Esophagus squamous epithelium (tissue), 5 donors: ENCODE measurements at regions not wholly inside any gene's neighbourhood (a gene's known extent, or its start where the extent isn't known, plus 50 kb on each side); places are given as distances from the start of the nearest gene placed in this dataset.
"Not testable (repeated sequence)": the region's sequence is repeated elsewhere in the genome, so short reads cannot be mapped to it uniquely, and the experiment has no call there.

ENCODE experiments used
- DNase-seq: peaks from one replicate; lab custom pipeline; 2025; lab: John Stamatoyannopoulos, UW
- H3K27ac ChIP-seq, 4 donors: fragments of 200-600 bp; sonication (generic); one replicate each; pipeline ENCODE4 v1.5.1; 2016 to 2019; ENCODE audit warnings: mild to moderate bottlenecking in 1 of 4
- H3K27me3 ChIP-seq, 4 donors: fragments of 200-600 bp; sonication (generic); 1 replicate in 3 of 4; 2 replicates in 1 of 4; pipeline versions ENCODE4 v1.5.1 to v1.6.0; 2017 to 2021; ENCODE audit warnings: antibody characterized with exemption in 1 of 4
- H3K36me3 ChIP-seq, 3 donors: fragments of 200-600 bp; sonication (generic); one replicate each; pipeline ENCODE4 v1.5.1; 2016 to 2019
- H3K4me1 ChIP-seq, 3 donors: fragments of 200-600 bp; sonication (generic); one replicate each; pipeline ENCODE4 v1.5.1; 2017 to 2019
- H3K4me3 ChIP-seq, 4 donors: fragments of 200-600 bp; sonication (generic); 1 replicate in 3 of 4; 2 replicates in 1 of 4; pipeline ENCODE4 v1.5.1; 2016 to 2019; ENCODE audit warnings: mild to moderate bottlenecking in 2 of 4, moderate library complexity in 1 of 4
- H3K9me3 ChIP-seq, 3 donors: fragments of 200-600 bp; sonication (generic); one replicate each; pipeline ENCODE4 v1.5.1; 2016 to 2019
- CTCF ChIP-seq, 6 experiments: fragments of 450-650 bp in 4 of 6; fragments of 200-600 bp in 2 of 6; sonication (generic) in 2 of 6; IDR thresholded peaks; one replicate each; pipeline ENCODE4 v1.5.1; 2016 to 2019; ENCODE audit warnings: antibody characterized with exemption in 6 of 6, mild to moderate bottlenecking in 4 of 6, moderate library complexity in 4 of 6
- POLR2A ChIP-seq, 4 donors: fragments of 450-650 bp; IDR thresholded peaks; one replicate each; pipeline ENCODE4 v1.6.1; 2017; ENCODE audit warnings: antibody characterized with exemption in 4 of 4, mild to moderate bottlenecking in 4 of 4, moderate library complexity in 3 of 4
- WGBS, 2 donors: methylation state at CpG; one replicate each; pipeline ENCODE4 v1.1.5; 2018; 5-methylcytosine and 5-hydroxymethylcytosine counted together
- intact Hi-C: fragments of 100-400 bp; cut with DNase I; formaldehyde crosslinking; loops from one replicate; pipeline ENCODE4 v1.15.0; 2022
- donor health status: DM: yes; HTN: yes; CAD: no.

GRCh38 chr21:10425856-10426255, 95.5 kb upstream of the TPTE start:
- intact Hi-C loops, result no loop called here
- WGBS, 2 donors, result 64 to 67% methylated on average over 3 of the region's 3 CpGs
- no peak overlapping the region for H3K4me3 ChIP-seq
- H3K4me1 ChIP-seq, result no peaks in the 10 kb centered on the region
- no peaks in the 10 kb centered on the region for H3K36me3 ChIP-seq
- H3K27ac ChIP-seq, result no peak overlapping the region
- peaks cover 0 to 38% (median 19%) of the 10 kb centered on the region in 3 donors for H3K9me3 ChIP-seq
- no peaks in the 10 kb centered on the region for H3K27me3 ChIP-seq
- TF ChIP-seq POLR2A (IDR thresholded peaks at IDR 0.05) (no peak), CTCF (IDR thresholded peaks at IDR 0.05) (no peak)
- DNase-seq, result no peak

- intact Hi-C loops, H3K4me1 ChIP-seq, H3K27me3 ChIP-seq, H3K4me3 ChIP-seq, DNase-seq, H3K36me3 ChIP-seq, H3K27ac ChIP-seq: not testable (repeated sequence)
- H3K9me3 ChIP-seq, result peaks cover 0 to 42% (median 21%) of the 10 kb centered on the region in 3 donors
- 0 to 33% methylated on average over 1 of the region's 2 CpGs for WGBS, 2 donors
Measured at GRCh38 chr21:10426812-10427211, 94.6 kb upstream of the TPTE start.

- H3K9me3 ChIP-seq, result peaks cover 0 to 46% (median 26%) of the 10 kb centered on the region in 3 donors
- H3K4me3 ChIP-seq, intact Hi-C loops, H3K4me1 ChIP-seq, H3K27ac ChIP-seq, H3K27me3 ChIP-seq, H3K36me3 ChIP-seq, DNase-seq: not testable (repeated sequence)
- 55 to 61% methylated on average over 6 of the region's 6 CpGs for WGBS, 2 donors
Measured at GRCh38 chr21:10427277-10427676, 94.1 kb upstream of the TPTE start.

GRCh38 chr21:10428981-10429534, 92.3 kb upstream of the TPTE start:
- H3K4me1 ChIP-seq, H3K36me3 ChIP-seq, H3K4me3 ChIP-seq, H3K27me3 ChIP-seq, DNase-seq, intact Hi-C loops, H3K27ac ChIP-seq: not testable (repeated sequence)
- 11% methylated on average over 1 of the region's 1 CpG for WGBS, 2 donors
- H3K9me3 ChIP-seq, result peaks cover 0 to 47% (median 29%) of the 10 kb centered on the region in 3 donors

DNA sequence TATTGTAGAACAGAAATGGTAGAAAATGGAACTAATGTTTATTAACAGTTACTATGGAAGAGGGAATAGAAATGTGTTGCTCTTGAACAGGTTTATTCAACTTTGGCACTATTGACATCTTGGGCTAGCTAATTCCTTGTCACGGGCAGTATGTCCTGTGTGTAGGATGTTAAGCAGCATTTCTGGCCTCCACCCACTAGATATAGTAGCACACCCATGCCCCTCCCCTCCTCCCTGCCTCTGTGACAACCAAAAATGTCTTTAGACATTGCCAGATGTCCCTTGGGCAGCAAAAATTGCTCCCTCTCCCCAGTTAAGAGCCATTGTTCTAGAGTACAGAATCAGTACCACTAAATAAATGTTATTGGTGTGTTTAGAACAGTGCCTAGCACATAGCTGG, 91.4 kb upstream of the TPTE start:
- TF ChIP-seq CTCF (IDR thresholded peaks at IDR 0.05) (no peak), POLR2A (IDR thresholded peaks at IDR 0.05) (no peak)
- Histone ChIP-seq H3K4me1 (no peaks in the 10 kb centered on the region), H3K27me3 (no peaks in the 10 kb centered on the region), H3K27ac (no peak overlapping the region), H3K36me3 (no peaks in the 10 kb centered on the region), H3K4me3 (no peak overlapping the region), H3K9me3 (peaks cover 0 to 42% (median 26%) of the 10 kb centered on the region in 3 donors)
- no peak for DNase-seq
- WGBS, 2 donors, result 57 to 58% methylated on average over 1 of the region's 1 CpG
- intact Hi-C loops, result no loop called here

GRCh38 chr21:10431995-10432394, 89.4 kb upstream of the TPTE start:
- DNase-seq, intact Hi-C loops, H3K36me3 ChIP-seq, H3K4me1 ChIP-seq, H3K27ac ChIP-seq, H3K27me3 ChIP-seq, H3K4me3 ChIP-seq: not testable (repeated sequence)
- WGBS, 2 donors, result 57% methylated on average over 6 of the region's 6 CpGs
- H3K9me3 ChIP-seq, result peaks cover 0 to 37% (median 18%) of the 10 kb centered on the region in 3 donors

- DNase-seq, H3K4me1 ChIP-seq, H3K27me3 ChIP-seq, H3K36me3 ChIP-seq, H3K4me3 ChIP-seq, intact Hi-C loops, H3K27ac ChIP-seq: not testable (repeated sequence)
- H3K9me3 ChIP-seq, result peaks cover 0 to 36% (median 21%) of the 10 kb centered on the region in 3 donors
Measured at GRCh38 chr21:10432456-10432855, 88.9 kb upstream of the TPTE start.

GRCh38 chr21:10437977-10438376, 83.4 kb upstream of the TPTE start:
- intact Hi-C loops, H3K4me1 ChIP-seq, H3K27ac ChIP-seq, H3K4me3 ChIP-seq, H3K27me3 ChIP-seq, H3K36me3 ChIP-seq, DNase-seq: not testable (repeated sequence)
- WGBS, 2 donors, result 36 to 47% methylated on average over 4 of the region's 4 CpGs
- H3K9me3 ChIP-seq, result peaks cover 0 to 29% (median 17%) of the 10 kb centered on the region in 3 donors

- WGBS, 2 donors, result 74 to 86% methylated on average over 2 of the region's 2 CpGs
- H3K9me3 ChIP-seq, result peaks cover 0 to 29% (median 17%) of the 10 kb centered on the region in 3 donors
- H3K27me3 ChIP-seq, H3K4me3 ChIP-seq, H3K4me1 ChIP-seq, H3K27ac ChIP-seq, intact Hi-C loops, H3K36me3 ChIP-seq, DNase-seq: not testable (repeated sequence)
Measured at GRCh38 chr21:10440639-10441038, 80.7 kb upstream of the TPTE start.

- peaks cover 0 to 26% (median 17%) of the 10 kb centered on the region in 3 donors for H3K9me3 ChIP-seq
- DNase-seq, H3K4me3 ChIP-seq, H3K4me1 ChIP-seq, intact Hi-C loops, H3K36me3 ChIP-seq, H3K27ac ChIP-seq, H3K27me3 ChIP-seq: not testable (repeated sequence)
- 59 to 64% methylated on average over 6 of the region's 6 CpGs for WGBS, 2 donors
Measured at GRCh38 chr21:10442018-10442417, 79.4 kb upstream of the TPTE start.

- 53 to 57% methylated on average over 7 of the region's 7 CpGs for WGBS, 2 donors
- intact Hi-C loops, H3K4me3 ChIP-seq, H3K36me3 ChIP-seq, H3K4me1 ChIP-seq, H3K27me3 ChIP-seq, H3K27ac ChIP-seq, DNase-seq: not testable (repeated sequence)
- H3K9me3 ChIP-seq, result peaks cover 0 to 31% (median 0%) of the 10 kb centered on the region in 3 donors
Measured at GRCh38 chr21:10445685-10446084, 75.7 kb upstream of the TPTE start.
